Endothelial cell of umbilical vein (primary cell): ENCODE measurements at regions not wholly inside any gene's neighbourhood (a gene's known extent, or its start where the extent isn't known, plus 50 kb on each side); places are given as distances from the start of the nearest gene placed in this dataset.
A peak's percentile ranks its signal among the peaks of the same experiment; 100 is the strongest.

Experiments used
- BruUV-seq: library from RNA; stranded (reverse); fragments of 400-500 nt; replicated peaks from 2 replicates; lab custom pipeline; 2021; lab: Mats Ljungman, UMichigan
- CTCF ChIA-PET: fragments of 300-600, 350-600 bp; sonication (Branson Sonifier 250); formaldehyde crosslinking; loops from one replicate; lab custom pipeline; 2021; ENCODE audit warnings: antibody characterized with exemption, inconsistent platforms; lab: Charles Lee
- POLR2A ChIA-PET: fragments of 300-600, 350-600 bp; sonication (Branson Sonifier 250); formaldehyde crosslinking; loops from one replicate; lab custom pipeline; 2021; ENCODE audit warnings: antibody characterized with exemption, inconsistent platforms; lab: Charles Lee
- DNase-seq: peaks from one replicate; pipeline ENCODE4 v3.0.0-alpha.2; 2011; ENCODE audit warnings: low read depth, low spot score
- FAIRE-seq: peaks from 2 replicates; lab custom pipeline; 2011; peaks lifted over from hg19 to GRCh38; lab: Jason Lieb, UNC
- H2AFZ ChIP-seq: 2 replicates; pipeline ENCODE4 v1.6.0; 2012; ENCODE audit warnings: low read depth, low read length, control low read depth, inconsistent platforms
- H3K27ac ChIP-seq: 2 replicates; pipeline ENCODE4 v1.5.1; 2011; ENCODE audit warnings: low read depth, mild to moderate bottlenecking, control low read depth, low read length, moderate library complexity; ENCODE audit not compliant: insufficient read depth
- H3K27me3 ChIP-seq, 2 experiments: 2 replicates each; pipeline versions ENCODE4 v1.6.0 to v1.6.1; 2011; ENCODE audit warnings: low read length in 2 of 2, mixed read lengths in 1 of 2; ENCODE audit not compliant: control insufficient read depth in 2 of 2, insufficient read depth in 2 of 2
- H3K36me3 ChIP-seq, 2 experiments: 2 replicates in 1 of 2; 3 replicates in 1 of 2; pipeline ENCODE4 v1.5.1; 2011; ENCODE audit warnings: low read length in 2 of 2, mild to moderate bottlenecking in 1 of 2, moderate library complexity in 1 of 2; ENCODE audit not compliant: control insufficient read depth in 2 of 2, insufficient read depth in 2 of 2; ENCODE audit errors: extremely low read depth in 1 of 2
- H3K4me1 ChIP-seq: 3 replicates; pipeline ENCODE4 v1.5.1; 2011; ENCODE audit warnings: mild to moderate bottlenecking, low read length; ENCODE audit not compliant: control insufficient read depth, insufficient read depth; ENCODE audit errors: extremely low read depth
- H3K4me2 ChIP-seq: 2 replicates; pipeline ENCODE4 v1.6.1; 2011; ENCODE audit warnings: low read length, control low read depth, mixed read lengths; ENCODE audit not compliant: insufficient read depth
- H3K4me3 ChIP-seq, 3 experiments: fragments of 200-600 bp in 1 of 3; sonication (generic), shearing (Covaris generic) in 1 of 3; replicated peaks in 1 of 3; 2 replicates each; pipeline ENCODE4 v1.5.1; 2011 to 2016; ENCODE audit warnings: control low read depth in 3 of 3, low read length in 3 of 3, mild to moderate bottlenecking in 2 of 3, inconsistent platforms in 1 of 3, low read depth in 1 of 3, moderate library complexity in 1 of 3; ENCODE audit not compliant: insufficient read depth in 1 of 3
- H3K79me2 ChIP-seq: 2 replicates; pipeline ENCODE4 v1.6.0; 2012; ENCODE audit warnings: low read length, inconsistent platforms; ENCODE audit not compliant: control insufficient read depth, insufficient read depth
- H3K9ac ChIP-seq: replicated peaks from 2 replicates; pipeline ENCODE3; 2011; ENCODE audit warnings: low read length, control low read depth; ENCODE audit not compliant: insufficient read depth; ENCODE audit errors: extremely low read depth
- H3K9me1 ChIP-seq: replicated peaks from 3 replicates; pipeline ENCODE4 v1.6.0; 2011; ENCODE audit warnings: mild to moderate bottlenecking, low read length; ENCODE audit not compliant: control insufficient read depth, insufficient read depth; ENCODE audit errors: extremely low read depth
- H3K9me3 ChIP-seq: replicated peaks from 2 replicates; pipeline ENCODE4 v1.5.1; 2012; ENCODE audit warnings: low read length, inconsistent platforms; ENCODE audit not compliant: control insufficient read depth, insufficient read depth
- H4K20me1 ChIP-seq: replicated peaks from 2 replicates; pipeline ENCODE3; 2011; ENCODE audit warnings: mild to moderate bottlenecking, low read length; ENCODE audit not compliant: control insufficient read depth, insufficient read depth; ENCODE audit errors: extremely low read depth
- CTCF ChIP-seq, 2 donors: IDR thresholded peaks; 1 replicate in 1 of 2; 2 replicates in 1 of 2; pipeline ENCODE4 v1.5.1; 2011; ENCODE audit warnings: low read length in 2 of 2, mild to moderate bottlenecking in 2 of 2, moderate library complexity in 2 of 2, control low read depth in 1 of 2, inconsistent platforms in 1 of 2, low read depth in 1 of 2; ENCODE audit not compliant: insufficient read depth in 1 of 2; ENCODE audit errors: extremely low read depth in 1 of 2
- EZH2 ChIP-seq: IDR thresholded peaks from 2 replicates; pipeline ENCODE4 v1.6.1; 2012; ENCODE audit warnings: borderline replicate concordance, low read depth, mild to moderate bottlenecking, moderate library complexity, low read length, inconsistent platforms; ENCODE audit not compliant: severe bottlenecking
- FOS ChIP-seq: IDR thresholded peaks from 2 replicates; pipeline ENCODE4 v1.6.1; 2011; ENCODE audit warnings: mild to moderate bottlenecking, low read length, moderate library complexity, borderline replicate concordance; ENCODE audit not compliant: insufficient read depth
- GATA2 ChIP-seq: IDR thresholded peaks from 2 replicates; pipeline ENCODE4 v1.7.0; 2011; ENCODE audit warnings: low read depth, mild to moderate bottlenecking, moderate library complexity, mixed read lengths, low read length; ENCODE audit not compliant: insufficient read length, insufficient read depth
- JUN ChIP-seq: IDR thresholded peaks from 2 replicates; pipeline ENCODE4 v1.6.1; 2011; ENCODE audit warnings: borderline replicate concordance, low read depth; ENCODE audit not compliant: insufficient read length, insufficient read depth
- MAX ChIP-seq: IDR thresholded peaks from 2 replicates; pipeline ENCODE4 v1.6.1; 2011; ENCODE audit not compliant: insufficient read depth, insufficient read length
- MYC ChIP-seq: IDR thresholded peaks from one replicate; pipeline ENCODE4 v1.6.1; 2011; ENCODE audit warnings: mild to moderate bottlenecking, low read depth, low read length
- POLR2A ChIP-seq: IDR thresholded peaks from 2 replicates; pipeline ENCODE4 v1.6.1; 2012; ENCODE audit warnings: low read depth, mild to moderate bottlenecking, control low read depth, low read length
- POLR2AphosphoS5 ChIP-seq: IDR thresholded peaks from 2 replicates; pipeline ENCODE4 v1.6.1; 2012; ENCODE audit warnings: low read depth, mild to moderate bottlenecking, control low read depth, low read length, moderate library complexity; ENCODE audit not compliant: insufficient read depth
- dilution Hi-C: fragments of 300-500 bp; cut with MboI; formaldehyde crosslinking; loops from one replicate; pipeline ENCODE4 v1.15.0; 2019; ENCODE audit warnings: low sequenced_read_pairs; ENCODE audit not compliant: extremely low pct_ligation_motif_present
- intact Hi-C: fragments of 100-400 bp; cut with micrococcal nuclease; formaldehyde crosslinking; loops from one replicate; pipeline ENCODE4 v1.10.0; 2022

GRCh38 chr2:145190031-145190703 lies 670.2 kb upstream of the ZEB2 start:
- intact Hi-C loops: no loop called here
- Histone ChIP-seq H3K4me3 (no peak overlapping the region), H3K4me1 (peaks cover 7% of the 10 kb centered on the region), H3K27ac (no peak overlapping the region), H3K4me2 (no peak overlapping the region), H3K36me3 (no peaks in the 10 kb centered on the region), H3K27me3 (no peaks in the 10 kb centered on the region), H3K9me1 (no peaks in the 10 kb centered on the region), H3K9ac (no peak overlapping the region), H2AFZ (peak overlapping the region; percentile 78), H3K79me2 (no peaks in the 10 kb centered on the region), H3K9me3 (no peaks in the 10 kb centered on the region), H4K20me1 (no peaks in the 10 kb centered on the region)
- TF ChIP-seq GATA2 (peak; percentile 41), JUN (peak; percentile 32), MAX (no peak), FOS (peak; percentile 76), POLR2AphosphoS5 (peak; percentile 20)
- dilution Hi-C loops: no loop called here
- ChIA-PET CTCF (interaction anchor here (1.6 kb wide), 1 partner anchor 563 kb away, joined by 3 read pairs; no protein-coding TSS in a partner anchor), POLR2A (no interaction called here)
- FAIRE-seq (peak; percentile 59), DNase-seq (peak; percentile 31)
- no TSS peak for BruUV-seq

- no peak overlapping the region for H2AFZ ChIP-seq
- TF ChIP-seq POLR2AphosphoS5 (no peak), MYC (no peak), CTCF (IDR thresholded peaks at IDR 0.05; ENCODE audit: extremely low read depth in 1 of 2, insufficient read depth in 1 of 2, low read depth in 1 of 2, low read length in 2 of 2) (no peak), MAX (no peak), JUN (no peak), FOS (no peak), GATA2 (no peak), EZH2 (no peak), POLR2A (no peak)
- H3K9me3 ChIP-seq: no peaks in the 10 kb centered on the region
- intact Hi-C loops: no loop called here
- peaks cover 7% of the 10 kb centered on the region for H3K4me1 ChIP-seq
- H3K36me3 ChIP-seq: no peaks in the 10 kb centered on the region
- no peaks in the 10 kb centered on the region for H3K27me3 ChIP-seq
- no peak overlapping the region for H3K27ac ChIP-seq
- ChIA-PET CTCF (interaction anchor here (2.1 kb wide), 1 partner anchor 8 kb away, joined by 6 read pairs; no protein-coding TSS in a partner anchor), POLR2A (no interaction called here)
- H3K4me2 ChIP-seq: no peak overlapping the region
- BruUV-seq: no TSS peak
- H3K79me2 ChIP-seq: no peaks in the 10 kb centered on the region
- no peak for FAIRE-seq
- DNase-seq: no peak
- H3K9ac ChIP-seq: no peak overlapping the region
- H4K20me1 ChIP-seq: no peaks in the 10 kb centered on the region
- H3K9me1 ChIP-seq: no peaks in the 10 kb centered on the region
- dilution Hi-C loops: no loop called here
- H3K4me3 ChIP-seq: no peak overlapping the region
Observed at GRCh38 chr2:145186303-145186702, 666.4 kb upstream of the ZEB2 start.
